Adrenal gland (tissue), 9 donors: ENCODE measurements at regions not wholly inside any gene's neighbourhood (a gene's known extent, or its start where the extent isn't known, plus 50 kb on each side); places are given as distances from the start of the nearest gene placed in this dataset.

Source experiments
- DNase-seq, 7 donors: peaks; one replicate each; pipeline ENCODE4 v3.0.0-alpha.2; 2019 to 2020
- H3K27ac ChIP-seq, 5 donors: fragments of 200-600 bp; sonication (generic) in 4 of 5; 1 replicate in 3 of 5; 2 replicates in 2 of 5; pipeline versions ENCODE4 v1.5.1 to v1.8.0; 2016 to 2020; ENCODE audit warnings: mild to moderate bottlenecking in 1 of 5
- H3K27me3 ChIP-seq: fragments of 200-600 bp; 2 replicates; pipeline ENCODE4 v1.8.0; 2021
- H3K36me3 ChIP-seq, 2 donors: fragments of 200-600 bp; replicated peaks in 1 of 2; 1 replicate in 1 of 2; 2 replicates in 1 of 2; pipeline versions ENCODE4 v1.5.1 to v1.8.0; 2018 to 2022
- H3K4me1 ChIP-seq, 2 donors: fragments of 200-600 bp; replicated peaks in 1 of 2; 1 replicate in 1 of 2; 2 replicates in 1 of 2; pipeline versions ENCODE4 v1.5.1 to v1.8.0; 2018 to 2021
- H3K4me3 ChIP-seq, 4 donors: fragments of 200-600 bp; sonication (generic) in 3 of 4; one replicate each; pipeline ENCODE4 v1.5.1; 2016 to 2018
- H3K9me3 ChIP-seq, 3 donors: fragments of 200-600 bp; sonication (generic) in 1 of 3; replicated peaks in 1 of 3; 1 replicate in 2 of 3; 2 replicates in 1 of 3; pipeline versions ENCODE4 v1.5.1 to v1.8.0; 2016 to 2021
- CTCF ChIP-seq, 6 experiments: fragments of 450-650 bp in 4 of 6; fragments of 200-600 bp in 2 of 6; sonication (generic) in 1 of 6; IDR thresholded peaks; 1 replicate in 5 of 6; 2 replicates in 1 of 6; pipeline versions ENCODE4 v1.5.1 to v1.8.0; 2016 to 2021; ENCODE audit warnings: antibody characterized with exemption in 6 of 6, mild to moderate bottlenecking in 2 of 6, moderate library complexity in 1 of 6
- POLR2A ChIP-seq, 2 donors: fragments of 450-650 bp; IDR thresholded peaks; one replicate each; pipeline ENCODE4 v1.6.1; 2017; ENCODE audit warnings: antibody characterized with exemption in 2 of 2, mild to moderate bottlenecking in 2 of 2, moderate library complexity in 1 of 2
- WGBS, 4 donors: extraction: QIAGEN DNeasy Blood & Tissue Kit in 2 of 4; methylation state at CpG; one replicate each; pipeline versions ENCODE4 v1.1.5 to v1.1.7; 2013 to 2017; 5-methylcytosine and 5-hydroxymethylcytosine counted together
- intact Hi-C, 2 donors: fragments of 100-400 bp; cut with DNase I; formaldehyde crosslinking; loops; one replicate each; pipeline versions ENCODE4 v1.14.1 to v1.15.0; 2022 to 2023
- donor health status: healthy with polysubstance abuse.
- donor health status: Bipolar disorder and iron deficiency.
- donor health status: DM: yes; HTN: yes; CAD: no.
- donor health status: DM: no; HTN: no; CAD: no.
- donor health status: DM: no; HTN: no; CAD: no.

GRCh38 chr20:12294678-12295077 lies 377.0 kb downstream of the BTBD3 start:
- WGBS, 4 donors = 69 to 82% (median 79%) methylated on average over 3 of the region's 3 CpGs
- TF ChIP-seq CTCF (IDR thresholded peaks at IDR 0.05) = no peak
- TF ChIP-seq POLR2A (IDR thresholded peaks at IDR 0.05) = no peak
- Histone ChIP-seq H3K27me3 (no peaks in the 10 kb centered on the region), H3K9me3 (peaks cover 0 to 4% (median 0%) of the 10 kb centered on the region in 3 donors), H3K27ac (no peak overlapping the region), H3K4me1 (no peaks in the 10 kb centered on the region), H3K4me3 (no peak overlapping the region), H3K36me3 (no peaks in the 10 kb centered on the region)
- DNase-seq = no peak
- intact Hi-C loops = no loop called here

- Histone ChIP-seq H3K4me1 (no peaks in the 10 kb centered on the region), H3K27ac (no peak overlapping the region), H3K27me3 (no peaks in the 10 kb centered on the region), H3K9me3 (no peaks in the 10 kb centered on the region), H3K36me3 (no peaks in the 10 kb centered on the region), H3K4me3 (no peak overlapping the region)
- no peak for DNase-seq
- WGBS, 4 donors = 48 to 55% (median 51%) methylated on average over 9 of the region's 9 CpGs
- intact Hi-C loops = no loop called here
- TF ChIP-seq CTCF (IDR thresholded peaks at IDR 0.05) = no peak
- no peak for TF ChIP-seq POLR2A (IDR thresholded peaks at IDR 0.05)
These were observed 387.7 kb downstream of the BTBD3 start for GRCh38 chr20:12305188-12305950.

DNA sequence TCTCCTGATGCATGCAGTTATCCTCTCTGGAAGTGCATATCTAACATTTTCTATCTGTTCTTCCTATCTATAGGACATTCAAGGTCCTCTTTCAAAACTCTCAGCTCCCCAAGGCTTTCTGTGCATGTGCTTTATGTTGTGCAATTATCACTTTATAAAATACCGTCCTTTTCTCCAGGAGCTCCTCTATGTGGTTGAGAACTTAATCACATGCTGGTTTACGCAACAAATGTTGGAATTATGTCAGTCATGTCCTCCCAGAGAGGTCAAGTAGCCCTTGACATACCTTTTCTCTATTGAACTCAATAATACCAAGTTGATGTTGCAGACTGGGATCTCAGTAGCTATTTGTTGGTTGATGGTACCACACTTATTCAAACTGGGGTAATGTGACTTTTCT lies 388.4 kb downstream of the BTBD3 start:
- WGBS, 4 donors = 59 to 64% (median 62%) methylated on average over 2 of the region's 2 CpGs
- DNase-seq = no peak
- no peaks in the 10 kb centered on the region for H3K36me3 ChIP-seq
- no peaks in the 10 kb centered on the region for H3K4me1 ChIP-seq
- TF ChIP-seq POLR2A (IDR thresholded peaks at IDR 0.05) (no peak), CTCF (IDR thresholded peaks at IDR 0.05) (no peak)
- H3K27me3 ChIP-seq = no peaks in the 10 kb centered on the region
- no peak overlapping the region for H3K27ac ChIP-seq
- no peak overlapping the region for H3K4me3 ChIP-seq
- intact Hi-C loops = no loop called here
- H3K9me3 ChIP-seq = no peaks in the 10 kb centered on the region

DNA sequence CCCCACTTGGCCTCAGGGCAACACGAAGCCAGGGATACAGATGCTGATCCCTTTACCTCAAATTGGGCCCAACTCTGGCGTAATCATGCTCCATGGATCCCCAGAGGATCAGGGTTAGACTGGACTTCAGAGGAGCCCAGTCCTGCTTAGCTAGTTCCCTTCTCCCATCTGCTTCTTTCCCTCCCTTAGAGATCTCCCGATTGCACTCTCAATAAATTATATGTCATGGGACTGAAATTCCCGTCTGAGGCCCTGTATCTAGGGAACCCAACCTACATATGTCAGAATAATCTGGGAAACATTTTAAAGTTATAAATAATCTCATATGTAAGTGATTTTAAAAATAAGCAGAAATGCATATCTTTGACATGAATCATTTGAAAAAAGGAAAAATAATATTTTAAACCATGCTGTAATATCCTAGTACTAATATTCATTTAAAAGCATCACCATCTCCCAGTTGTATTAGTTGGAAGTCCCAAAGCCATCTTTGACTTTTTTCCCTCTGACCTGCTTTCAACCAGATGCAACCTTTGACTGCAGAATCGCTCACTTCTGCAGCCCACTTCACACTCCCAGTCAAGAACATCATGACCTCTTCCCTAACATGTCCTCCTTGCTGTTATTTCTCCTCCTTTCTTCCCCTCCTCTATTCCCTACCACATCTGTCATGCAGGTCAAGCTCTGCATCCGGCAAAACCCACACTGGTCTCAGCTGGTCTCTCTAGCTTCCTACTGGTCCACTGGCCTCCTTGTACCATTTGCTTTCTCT lies 393.6 kb downstream of the BTBD3 start:
- Histone ChIP-seq H3K27ac (no peak overlapping the region), H3K9me3 (no peaks in the 10 kb centered on the region), H3K4me3 (no peak overlapping the region), H3K36me3 (no peaks in the 10 kb centered on the region), H3K4me1 (no peaks in the 10 kb centered on the region), H3K27me3 (no peaks in the 10 kb centered on the region)
- intact Hi-C loops = no loop called here
- WGBS, 4 donors = 79 to 94% (median 80%) methylated on average over 6 of the region's 6 CpGs
- DNase-seq = no peak
- TF ChIP-seq CTCF (IDR thresholded peaks at IDR 0.05) (no peak), POLR2A (IDR thresholded peaks at IDR 0.05) (no peak)
